ENCODE measurements at regions not wholly inside any gene's neighbourhood (a gene's known extent, or its start where the extent isn't known, plus 50 kb on each side); places are given as distances from the start of the nearest gene placed in this dataset.
A peak's percentile ranks its signal among the peaks of the same experiment; 100 is the strongest.
"Not testable (repeated sequence)": the region's sequence is repeated elsewhere in the genome, so short reads cannot be mapped to it uniquely, and the experiment has no call there.

GRCh38 chr22:47495110-47495509 lies 732.7 kb downstream of the TBC1D22A start:
- Histone ChIP-seq H3K4me3 (ENCODE audit: insufficient read depth, low read depth, low read length, poor library complexity, severe bottlenecking) (no peak overlapping the region), H3K27ac (ENCODE audit: insufficient read depth, low read length, poor library complexity, severe bottlenecking) (no peak overlapping the region), H3K9me3 (ENCODE audit: control insufficient read depth, low read length) (peaks cover 6% of the 10 kb centered on the region), H3K27me3 (replicated peaks; ENCODE audit: control insufficient read depth, insufficient read depth, low read length, poor library complexity, severe bottlenecking) (no peaks in the 10 kb centered on the region), H3K36me3 (ENCODE audit: control insufficient read depth, insufficient read depth, low read length) (no peaks in the 10 kb centered on the region), H3K4me1 (ENCODE audit: control insufficient read depth, insufficient read depth, low read length, poor library complexity, severe bottlenecking) (peaks cover 13% of the 10 kb centered on the region)
- DNase-seq, result no peak

GRCh38 chr22:47488131-47488530 lies 725.7 kb downstream of the TBC1D22A start:
- H3K4me3 ChIP-seq (ENCODE audit: insufficient read depth, low read depth, low read length, poor library complexity, severe bottlenecking); H3K27me3 ChIP-seq (replicated peaks; ENCODE audit: control insufficient read depth, insufficient read depth, low read length, poor library complexity, severe bottlenecking); H3K27ac ChIP-seq (ENCODE audit: insufficient read depth, low read length, poor library complexity, severe bottlenecking); DNase-seq; H3K9me3 ChIP-seq (ENCODE audit: control insufficient read depth, low read length); H3K36me3 ChIP-seq (ENCODE audit: control insufficient read depth, insufficient read depth, low read length); H3K4me1 ChIP-seq (ENCODE audit: control insufficient read depth, insufficient read depth, low read length, poor library complexity, severe bottlenecking): not testable (repeated sequence)

- Histone ChIP-seq H3K4me1 (ENCODE audit: control insufficient read depth, insufficient read depth, low read length, poor library complexity, severe bottlenecking) (no peaks in the 10 kb centered on the region), H3K36me3 (ENCODE audit: control insufficient read depth, insufficient read depth, low read length) (no peaks in the 10 kb centered on the region), H3K4me3 (ENCODE audit: insufficient read depth, low read depth, low read length, poor library complexity, severe bottlenecking) (peak overlapping the region; percentile 17), H3K27me3 (replicated peaks; ENCODE audit: control insufficient read depth, insufficient read depth, low read length, poor library complexity, severe bottlenecking) (no peaks in the 10 kb centered on the region), H3K9me3 (ENCODE audit: control insufficient read depth, low read length) (no peaks in the 10 kb centered on the region), H3K27ac (ENCODE audit: insufficient read depth, low read length, poor library complexity, severe bottlenecking) (no peak overlapping the region)
- no peak for DNase-seq
Observed at GRCh38 chr22:47486569-47487312, 724.3 kb downstream of the TBC1D22A start.

- Histone ChIP-seq H3K27ac (ENCODE audit: insufficient read depth, low read length, poor library complexity, severe bottlenecking) (peak overlapping the region; percentile 11), H3K4me3 (ENCODE audit: insufficient read depth, low read depth, low read length, poor library complexity, severe bottlenecking) (no peak overlapping the region), H3K4me1 (ENCODE audit: control insufficient read depth, insufficient read depth, low read length, poor library complexity, severe bottlenecking) (no peaks in the 10 kb centered on the region), H3K36me3 (ENCODE audit: control insufficient read depth, insufficient read depth, low read length) (no peaks in the 10 kb centered on the region), H3K9me3 (ENCODE audit: control insufficient read depth, low read length) (no peaks in the 10 kb centered on the region), H3K27me3 (replicated peaks; ENCODE audit: control insufficient read depth, insufficient read depth, low read length, poor library complexity, severe bottlenecking) (no peaks in the 10 kb centered on the region)
- DNase-seq, result no peak
Observed at GRCh38 chr22:47484960-47485569, 722.6 kb downstream of the TBC1D22A start.

GRCh38 chr22:47476231-47476630 lies 713.8 kb downstream of the TBC1D22A start:
- Histone ChIP-seq H3K27ac (ENCODE audit: insufficient read depth, low read length, poor library complexity, severe bottlenecking) (no peak overlapping the region), H3K4me3 (ENCODE audit: insufficient read depth, low read depth, low read length, poor library complexity, severe bottlenecking) (no peak overlapping the region), H3K9me3 (ENCODE audit: control insufficient read depth, low read length) (no peaks in the 10 kb centered on the region), H3K36me3 (ENCODE audit: control insufficient read depth, insufficient read depth, low read length) (no peaks in the 10 kb centered on the region), H3K4me1 (ENCODE audit: control insufficient read depth, insufficient read depth, low read length, poor library complexity, severe bottlenecking) (no peaks in the 10 kb centered on the region), H3K27me3 (replicated peaks; ENCODE audit: control insufficient read depth, insufficient read depth, low read length, poor library complexity, severe bottlenecking) (no peaks in the 10 kb centered on the region)
- DNase-seq, result no peak

GRCh38 chr22:47474895-47475294 lies 712.4 kb downstream of the TBC1D22A start:
- no peak for DNase-seq
- Histone ChIP-seq H3K36me3 (ENCODE audit: control insufficient read depth, insufficient read depth, low read length) (no peaks in the 10 kb centered on the region), H3K4me3 (ENCODE audit: insufficient read depth, low read depth, low read length, poor library complexity, severe bottlenecking) (no peak overlapping the region), H3K4me1 (ENCODE audit: control insufficient read depth, insufficient read depth, low read length, poor library complexity, severe bottlenecking) (no peaks in the 10 kb centered on the region), H3K27me3 (replicated peaks; ENCODE audit: control insufficient read depth, insufficient read depth, low read length, poor library complexity, severe bottlenecking) (no peaks in the 10 kb centered on the region), H3K9me3 (ENCODE audit: control insufficient read depth, low read length) (no peaks in the 10 kb centered on the region), H3K27ac (ENCODE audit: insufficient read depth, low read length, poor library complexity, severe bottlenecking) (no peak overlapping the region)

- no peaks in the 10 kb centered on the region for H3K4me1 ChIP-seq (ENCODE audit: control insufficient read depth, insufficient read depth, low read length, poor library complexity, severe bottlenecking)
- H3K4me3 ChIP-seq (ENCODE audit: insufficient read depth, low read depth, low read length, poor library complexity, severe bottlenecking), result no peak overlapping the region
- no peak overlapping the region for H3K27ac ChIP-seq (ENCODE audit: insufficient read depth, low read length, poor library complexity, severe bottlenecking)
- H3K36me3 ChIP-seq (ENCODE audit: control insufficient read depth, insufficient read depth, low read length), result no peaks in the 10 kb centered on the region
- no peak for DNase-seq
- no peaks in the 10 kb centered on the region for H3K27me3 ChIP-seq (replicated peaks; ENCODE audit: control insufficient read depth, insufficient read depth, low read length, poor library complexity, severe bottlenecking)
- no peaks in the 10 kb centered on the region for H3K9me3 ChIP-seq (ENCODE audit: control insufficient read depth, low read length)
Observed at GRCh38 chr22:47474464-47474863, 712.0 kb downstream of the TBC1D22A start.

GRCh38 chr22:47472636-47473035 lies 710.2 kb downstream of the TBC1D22A start:
- H3K9me3 ChIP-seq (ENCODE audit: control insufficient read depth, low read length), result no peaks in the 10 kb centered on the region
- H3K36me3 ChIP-seq (ENCODE audit: control insufficient read depth, insufficient read depth, low read length), result no peaks in the 10 kb centered on the region
- no peak for DNase-seq
- H3K4me3 ChIP-seq (ENCODE audit: insufficient read depth, low read depth, low read length, poor library complexity, severe bottlenecking), result no peak overlapping the region
- no peaks in the 10 kb centered on the region for H3K4me1 ChIP-seq (ENCODE audit: control insufficient read depth, insufficient read depth, low read length, poor library complexity, severe bottlenecking)
- H3K27me3 ChIP-seq (replicated peaks; ENCODE audit: control insufficient read depth, insufficient read depth, low read length, poor library complexity, severe bottlenecking), result no peaks in the 10 kb centered on the region
- no peak overlapping the region for H3K27ac ChIP-seq (ENCODE audit: insufficient read depth, low read length, poor library complexity, severe bottlenecking)

GRCh38 chr22:47471406-47471805 lies 709.0 kb downstream of the TBC1D22A start:
- Histone ChIP-seq H3K27ac (ENCODE audit: insufficient read depth, low read length, poor library complexity, severe bottlenecking) (no peak overlapping the region), H3K4me3 (ENCODE audit: insufficient read depth, low read depth, low read length, poor library complexity, severe bottlenecking) (no peak overlapping the region), H3K36me3 (ENCODE audit: control insufficient read depth, insufficient read depth, low read length) (no peaks in the 10 kb centered on the region)

GRCh38 chr22:47465809-47466208 lies 703.4 kb downstream of the TBC1D22A start:
- Histone ChIP-seq H3K4me3 (ENCODE audit: insufficient read depth, low read depth, low read length, poor library complexity, severe bottlenecking) (no peak overlapping the region), H3K36me3 (ENCODE audit: control insufficient read depth, insufficient read depth, low read length) (no peaks in the 10 kb centered on the region), H3K4me1 (ENCODE audit: control insufficient read depth, insufficient read depth, low read length, poor library complexity, severe bottlenecking) (no peaks in the 10 kb centered on the region), H3K27ac (ENCODE audit: insufficient read depth, low read length, poor library complexity, severe bottlenecking) (no peak overlapping the region), H3K9me3 (ENCODE audit: control insufficient read depth, low read length) (peaks cover 7% of the 10 kb centered on the region), H3K27me3 (replicated peaks; ENCODE audit: control insufficient read depth, insufficient read depth, low read length, poor library complexity, severe bottlenecking) (no peaks in the 10 kb centered on the region)
- DNase-seq, result no peak

More at GRCh38 chr22:47471406-47471805, 709.0 kb downstream of the TBC1D22A start:
- Histone ChIP-seq H3K4me1 (ENCODE audit: control insufficient read depth, insufficient read depth, low read length, poor library complexity, severe bottlenecking) (no peaks in the 10 kb centered on the region), H3K9me3 (ENCODE audit: control insufficient read depth, low read length) (peaks cover 7% of the 10 kb centered on the region), H3K27me3 (replicated peaks; ENCODE audit: control insufficient read depth, insufficient read depth, low read length, poor library complexity, severe bottlenecking) (no peaks in the 10 kb centered on the region)
- DNase-seq, result no peak
